GM21367 (cell line): ENCODE measurements at regions not wholly inside any gene's neighbourhood (a gene's known extent, or its start where the extent isn't known, plus 50 kb on each side); places are given as distances from the start of the nearest gene placed in this dataset.

ENCODE experiments used
- ATAC-seq: cut with Tn5 transposase; IDR thresholded peaks from one replicate; pipeline ENCODE4 v1.9.1; 2021; ENCODE audit not compliant: unreplicated experiment

GRCh38 chr5:128665747-128666355 is 127.8 kb upstream of the FBN2 start:
- ATAC-seq, result no peak

GRCh38 chr5:128667152-128667551 is 129.1 kb upstream of the FBN2 start:
- no peak for ATAC-seq

- ATAC-seq, result no peak
Observed at GRCh38 chr5:128667751-128668150, 129.7 kb upstream of the FBN2 start.

- ATAC-seq, result no peak
Observed at GRCh38 chr5:128668921-128669320, 130.9 kb upstream of the FBN2 start.

- ATAC-seq, result no peak
Observed at GRCh38 chr5:128669803-128670202, 131.8 kb upstream of the FBN2 start.

- no peak for ATAC-seq
Observed at GRCh38 chr5:128671943-128672342, 133.9 kb upstream of the FBN2 start.

GRCh38 chr5:128673000-128673399 is 135.0 kb upstream of the FBN2 start:
- no peak for ATAC-seq

- ATAC-seq, result no peak
Observed at GRCh38 chr5:128673411-128673957, 135.4 kb upstream of the FBN2 start.

GRCh38 chr5:128673970-128674369 is 135.9 kb upstream of the FBN2 start:
- no peak for ATAC-seq

- ATAC-seq, result peak; percentile 94
Observed at GRCh38 chr5:128674837-128675446, 136.9 kb upstream of the FBN2 start.

GRCh38 chr5:128681096-128681495 is 143.1 kb upstream of the FBN2 start:
- no peak for ATAC-seq

GRCh38 chr5:128681764-128682592 is 143.9 kb upstream of the FBN2 start:
- ATAC-seq, result no peak

GRCh38 chr5:128682669-128683068 is 144.6 kb upstream of the FBN2 start:
- ATAC-seq, result no peak

- ATAC-seq, result no peak
Observed at GRCh38 chr5:128684961-128685360, 146.9 kb upstream of the FBN2 start.

GRCh38 chr5:128687930-128688329 is 149.9 kb upstream of the FBN2 start:
- no peak for ATAC-seq

GRCh38 chr5:128693764-128694163 is 155.7 kb upstream of the FBN2 start:
- ATAC-seq, result no peak

- no peak for ATAC-seq
Observed at GRCh38 chr5:128695791-128696530, 157.9 kb upstream of the FBN2 start.

GRCh38 chr5:128701301-128701700 is 163.3 kb upstream of the FBN2 start:
- ATAC-seq, result no peak

- no peak for ATAC-seq
Observed at GRCh38 chr5:128703322-128703721, 165.3 kb upstream of the FBN2 start.

GRCh38 chr5:128706269-128706668 is 168.2 kb upstream of the FBN2 start:
- no peak for ATAC-seq

- ATAC-seq, result no peak
Observed at GRCh38 chr5:128708841-128709240, 170.8 kb upstream of the FBN2 start.
